ENCODE measurements at regions not wholly inside any gene's neighbourhood (a gene's known extent, or its start where the extent isn't known, plus 50 kb on each side); places are given as distances from the start of the nearest gene placed in this dataset.

DNA sequence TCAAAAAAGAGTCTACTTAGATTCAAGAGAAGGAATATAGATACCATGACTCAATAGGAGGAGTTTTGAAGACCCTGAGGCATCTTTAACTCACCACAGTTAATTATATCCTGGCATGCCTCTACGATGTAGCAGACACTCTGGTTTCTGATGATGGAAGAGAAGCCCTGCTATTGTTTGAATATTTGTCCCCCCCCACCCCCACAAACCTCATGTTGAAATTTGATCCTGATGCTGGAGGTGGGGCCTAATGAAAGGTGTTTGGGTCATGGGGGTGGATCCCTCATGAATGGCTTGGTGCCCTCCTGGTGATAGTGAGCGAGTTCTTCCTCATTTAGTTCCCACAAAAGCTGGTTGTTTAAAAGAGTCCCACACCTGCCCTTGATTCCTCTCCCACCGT is 147.9 kb upstream of the TBCA start:
- H3K9me3 ChIP-seq (ENCODE audit: control insufficient read depth, insufficient read depth, low read length), result no peaks in the 10 kb centered on the region
- no peaks in the 10 kb centered on the region for H3K36me3 ChIP-seq (ENCODE audit: control insufficient read depth, insufficient read depth, low read length)
- WGBS (ENCODE audit: insufficient coverage), result 60% methylated on average over 2 of the region's 3 CpGs
- intact Hi-C loops (cut with micrococcal nuclease), result no loop called here
- DNase-seq (no peak), ATAC-seq (no peak)
- Mint-ChIP-seq H3K9me3 (no peaks in the 10 kb centered on the region), H3K27ac (no peak overlapping the region), H3K4me1 (no peaks in the 10 kb centered on the region), H3K27me3 (ENCODE audit: low read depth in 2 of 2) (peaks cover 7 to 28% of the 10 kb centered on the region in 2 donors), H3K4me3 (no peak overlapping the region), H3K36me3 (no peaks in the 10 kb centered on the region)
- H3K4me3 ChIP-seq (ENCODE audit: low read length), result no peak overlapping the region
- H3K27me3 ChIP-seq (ENCODE audit: control insufficient read depth, insufficient read depth, low read length), result no peaks in the 10 kb centered on the region
- H3K27ac ChIP-seq (ENCODE audit: low read length), result no peak overlapping the region
- no peaks in the 10 kb centered on the region for H3K4me1 ChIP-seq (ENCODE audit: control insufficient read depth, insufficient read depth, low read length)
- TF ChIP-seq, protein P1, sequence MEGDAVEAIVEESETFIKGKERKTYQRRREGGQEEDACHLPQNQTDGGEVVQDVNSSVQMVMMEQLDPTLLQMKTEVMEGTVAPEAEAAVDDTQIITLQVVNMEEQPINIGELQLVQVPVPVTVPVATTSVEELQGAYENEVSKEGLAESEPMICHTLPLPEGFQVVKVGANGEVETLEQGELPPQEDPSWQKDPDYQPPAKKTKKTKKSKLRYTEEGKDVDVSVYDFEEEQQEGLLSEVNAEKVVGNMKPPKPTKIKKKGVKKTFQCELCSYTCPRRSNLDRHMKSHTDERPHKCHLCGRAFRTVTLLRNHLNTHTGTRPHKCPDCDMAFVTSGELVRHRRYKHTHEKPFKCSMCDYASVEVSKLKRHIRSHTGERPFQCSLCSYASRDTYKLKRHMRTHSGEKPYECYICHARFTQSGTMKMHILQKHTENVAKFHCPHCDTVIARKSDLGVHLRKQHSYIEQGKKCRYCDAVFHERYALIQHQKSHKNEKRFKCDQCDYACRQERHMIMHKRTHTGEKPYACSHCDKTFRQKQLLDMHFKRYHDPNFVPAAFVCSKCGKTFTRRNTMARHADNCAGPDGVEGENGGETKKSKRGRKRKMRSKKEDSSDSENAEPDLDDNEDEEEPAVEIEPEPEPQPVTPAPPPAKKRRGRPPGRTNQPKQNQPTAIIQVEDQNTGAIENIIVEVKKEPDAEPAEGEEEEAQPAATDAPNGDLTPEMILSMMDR (IDR thresholded peaks at IDR 0.05), result no peak

GRCh38 chr5:77923666-77924065 is 147.5 kb upstream of the TBCA start:
- no peak for ATAC-seq
- no peaks in the 10 kb centered on the region for H3K36me3 ChIP-seq (ENCODE audit: control insufficient read depth, insufficient read depth, low read length)
- Mint-ChIP-seq H3K9me3 (no peaks in the 10 kb centered on the region), H3K4me1 (no peaks in the 10 kb centered on the region), H3K4me3 (no peak overlapping the region), H3K27me3 (ENCODE audit: low read depth in 2 of 2) (peaks cover 3 to 24% of the 10 kb centered on the region in 2 donors), H3K36me3 (no peaks in the 10 kb centered on the region), H3K27ac (no peak overlapping the region)
- H3K27me3 ChIP-seq (ENCODE audit: control insufficient read depth, insufficient read depth, low read length), result no peaks in the 10 kb centered on the region
- H3K4me1 ChIP-seq (ENCODE audit: control insufficient read depth, insufficient read depth, low read length), result no peaks in the 10 kb centered on the region
- no peaks in the 10 kb centered on the region for H3K9me3 ChIP-seq (ENCODE audit: control insufficient read depth, insufficient read depth, low read length)
- DNase-seq, result no peak
- H3K27ac ChIP-seq (ENCODE audit: low read length), result no peak overlapping the region
- no peak overlapping the region for H3K4me3 ChIP-seq (ENCODE audit: low read length)
- intact Hi-C loops (cut with micrococcal nuclease), result no loop called here
- TF ChIP-seq, protein P1 (IDR thresholded peaks at IDR 0.05), result no peak
- 93% methylated on average over 4 of the region's 4 CpGs for WGBS (ENCODE audit: insufficient coverage)

GRCh38 chr5:77921094-77921768 is 145.1 kb upstream of the TBCA start:
- Histone ChIP-seq H3K4me1 (ENCODE audit: control insufficient read depth, insufficient read depth, low read length) (no peaks in the 10 kb centered on the region), H3K27ac (ENCODE audit: low read length) (no peak overlapping the region), H3K4me3 (ENCODE audit: low read length) (no peak overlapping the region), H3K36me3 (ENCODE audit: control insufficient read depth, insufficient read depth, low read length) (no peaks in the 10 kb centered on the region), H3K9me3 (ENCODE audit: control insufficient read depth, insufficient read depth, low read length) (no peaks in the 10 kb centered on the region), H3K27me3 (ENCODE audit: control insufficient read depth, insufficient read depth, low read length) (no peaks in the 10 kb centered on the region)
- Mint-ChIP-seq H3K4me1 (no peaks in the 10 kb centered on the region), H3K36me3 (no peaks in the 10 kb centered on the region), H3K4me3 (no peak overlapping the region), H3K27me3 (ENCODE audit: low read depth in 2 of 2) (peaks cover 2 to 23% of the 10 kb centered on the region in 2 donors), H3K27ac (no peak overlapping the region), H3K9me3 (peaks cover 0 to 2% of the 10 kb centered on the region in 2 donors)
- intact Hi-C loops (cut with micrococcal nuclease), result no loop called here
- TF ChIP-seq, protein P1 (IDR thresholded peaks at IDR 0.05), result no peak
- no peak for ATAC-seq
- WGBS (ENCODE audit: insufficient coverage), result 91% methylated on average over 4 of the region's 4 CpGs
- no peak for DNase-seq

Measured in natural killer cell (primary cell).